Neural cell (in vitro differentiated cells): ENCODE measurements at regions not wholly inside any gene's neighbourhood (a gene's known extent, or its start where the extent isn't known, plus 50 kb on each side); places are given as distances from the start of the nearest gene placed in this dataset.

Experiments used
- H2AFZ ChIP-seq: fragments of 200-600, 300-800 bp; sonication (generic), shearing (Covaris generic); 2 replicates; pipeline ENCODE4 v1.6.0; 2014; ENCODE audit warnings: low read depth, mild to moderate bottlenecking, antibody characterized with exemption, low read length, moderate library complexity
- H3F3A ChIP-seq: fragments of 200-600 bp; shearing (Covaris generic); 2 replicates; pipeline ENCODE4 v1.6.1; 2016; ENCODE audit warnings: mild to moderate bottlenecking, moderate library complexity, mixed read lengths, antibody characterized with exemption, low read length; ENCODE audit not compliant: insufficient read depth, poor library complexity, severe bottlenecking
- H3K27ac ChIP-seq: fragments of 200-600, 300-800 bp; sonication (generic), shearing (Covaris generic); 2 replicates; pipeline ENCODE4 v1.5.1; 2014; ENCODE audit warnings: mild to moderate bottlenecking, low read length, moderate library complexity
- H3K27me3 ChIP-seq: fragments of 300-800, 200-600 bp; sonication (generic), shearing (Covaris generic); 2 replicates; pipeline ENCODE4 v1.6.0; 2014; ENCODE audit warnings: mild to moderate bottlenecking, low read depth, low read length, moderate library complexity; ENCODE audit not compliant: insufficient read depth
- H3K36me3 ChIP-seq: fragments of 300-800, 200-600 bp; sonication (generic), shearing (Covaris generic); 2 replicates; pipeline ENCODE4 v1.5.1; 2014; ENCODE audit warnings: mild to moderate bottlenecking, antibody characterized with exemption, low read length, moderate library complexity; ENCODE audit not compliant: insufficient read depth
- H3K4me2 ChIP-seq: fragments of 300-800, 200-600 bp; sonication (generic), shearing (Covaris generic); 2 replicates; pipeline ENCODE4 v1.6.0; 2014; ENCODE audit warnings: mild to moderate bottlenecking, low read length
- H3K4me3 ChIP-seq: fragments of 300-800, 200-600 bp; sonication (generic), shearing (Covaris generic); 2 replicates; pipeline ENCODE4 v1.5.1; 2014; ENCODE audit warnings: mild to moderate bottlenecking, low read length, moderate library complexity
- H3K79me2 ChIP-seq: fragments of 200-600 bp; shearing (Covaris generic); replicated peaks from 2 replicates; pipeline ENCODE4 v1.6.0; 2014; ENCODE audit warnings: mild to moderate bottlenecking, low read length, moderate library complexity; ENCODE audit not compliant: insufficient read depth
- H3K9ac ChIP-seq: fragments of 300-800, 200-600 bp; sonication (generic), shearing (Covaris generic); 2 replicates; pipeline ENCODE4 v1.6.1; 2016; ENCODE audit warnings: mild to moderate bottlenecking, low read length, mixed read lengths
- H3K9me2 ChIP-seq: fragments of 200-600 bp; shearing (Covaris generic); 2 replicates; pipeline ENCODE4 v1.6.1; 2016; ENCODE audit warnings: mild to moderate bottlenecking, low read length, mixed read lengths; ENCODE audit not compliant: insufficient read depth
- H3K9me3 ChIP-seq: fragments of 200-600, 300-800 bp; sonication (generic), shearing (Covaris generic); 2 replicates; pipeline ENCODE4 v1.6.1; 2016; ENCODE audit warnings: mild to moderate bottlenecking, mixed run types, low read length, moderate library complexity, mixed read lengths
- H4K20me1 ChIP-seq: fragments of 200-600 bp; shearing (Covaris generic); 2 replicates; pipeline ENCODE4 v1.6.1; 2016; ENCODE audit warnings: mild to moderate bottlenecking, mixed run types; ENCODE audit not compliant: insufficient read depth
- EP300 ChIP-seq: fragments of 450-650 bp; conservative IDR thresholded peaks from 2 replicates; pipeline ENCODE4 v1.6.1; 2014; ENCODE audit warnings: antibody characterized with exemption, mild to moderate bottlenecking, moderate library complexity; ENCODE audit not compliant: poor library complexity, severe bottlenecking
- EZH2 ChIP-seq: fragments of 200-600, 300-800 bp; shearing (Covaris generic), sonication (generic); IDR thresholded peaks from 2 replicates; pipeline ENCODE4 v1.6.1; 2014; ENCODE audit warnings: antibody characterized with exemption, low read length, borderline replicate concordance, mild to moderate bottlenecking; ENCODE audit not compliant: insufficient read depth, poor library complexity, severe bottlenecking
- MXI1 ChIP-seq: fragments of 450-650 bp; conservative IDR thresholded peaks from 2 replicates; pipeline ENCODE4 v1.6.1; 2014; ENCODE audit warnings: antibody characterized with exemption, mild to moderate bottlenecking; ENCODE audit not compliant: poor library complexity, severe bottlenecking
- POLR2AphosphoS5 ChIP-seq: IDR thresholded peaks from 2 replicates; pipeline ENCODE4 v1.6.1; 2012
- RAD21 ChIP-seq: fragments of 450-650 bp; conservative IDR thresholded peaks from 2 replicates; pipeline ENCODE4 v1.6.1; 2014; ENCODE audit warnings: antibody characterized with exemption, mild to moderate bottlenecking, moderate library complexity
- REST ChIP-seq: IDR thresholded peaks from 2 replicates; pipeline ENCODE4 v1.6.1; 2012; ENCODE audit warnings: borderline replicate concordance
- SMC3 ChIP-seq: fragments of 450-650 bp; conservative IDR thresholded peaks from 2 replicates; pipeline ENCODE4 v1.6.1; 2014; ENCODE audit warnings: antibody characterized with exemption, mild to moderate bottlenecking, moderate library complexity; ENCODE audit not compliant: poor library complexity
- TAF1 ChIP-seq: IDR thresholded peaks from 2 replicates; pipeline ENCODE4 v1.6.1; 2012; ENCODE audit warnings: low read depth
- TF ChIP-seq, protein P1 (sequence below): fragments of 450-650 bp; IDR thresholded peaks from 2 replicates; pipeline ENCODE4 v1.5.1; 2014; ENCODE audit warnings: antibody characterized with exemption, mild to moderate bottlenecking, moderate library complexity; ENCODE audit not compliant: poor library complexity, severe bottlenecking

- Histone ChIP-seq H3K4me3 (no peak overlapping the region), H3K27me3 (no peaks in the 10 kb centered on the region), H4K20me1 (no peaks in the 10 kb centered on the region), H3K9ac (no peak overlapping the region), H2AFZ (no peak overlapping the region), H3F3A (no peaks in the 10 kb centered on the region), H3K9me2 (no peaks in the 10 kb centered on the region), H3K9me3 (no peaks in the 10 kb centered on the region), H3K4me2 (no peak overlapping the region), H3K27ac (no peak overlapping the region), H3K79me2 (no peaks in the 10 kb centered on the region), H3K36me3 (no peaks in the 10 kb centered on the region)
- TF ChIP-seq SMC3: no peak
- TF ChIP-seq TAF1: no peak
- no peak for TF ChIP-seq EP300
Observed at GRCh38 chr16:79776243-79776847, 175.8 kb upstream of the MAF start.

DNA sequence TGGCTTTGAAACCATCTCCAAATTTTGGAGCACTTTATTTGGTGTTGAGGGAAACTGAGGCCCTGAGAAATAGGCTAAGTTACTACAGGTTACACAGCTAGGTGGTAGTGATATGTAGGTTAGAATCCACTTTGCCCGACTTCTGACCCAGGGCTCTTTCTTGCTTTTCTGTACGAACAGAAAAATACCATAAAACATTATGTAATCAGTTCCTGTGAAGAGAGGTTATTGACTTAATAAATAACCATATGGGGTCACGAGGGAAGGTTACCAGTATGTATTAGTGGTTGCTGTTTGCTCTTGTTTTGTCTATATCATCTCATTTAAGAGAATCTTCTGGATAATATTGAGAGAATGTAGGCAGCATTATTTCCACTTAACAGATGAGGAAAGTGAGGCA, 172.2 kb upstream of the MAF start:
- H3K9me3 ChIP-seq: no peaks in the 10 kb centered on the region
- TF ChIP-seq TAF1: no peak
- TF ChIP-seq EZH2: no peak
- no peak for TF ChIP-seq EP300
- no peak for TF ChIP-seq MXI1
- no peak for TF ChIP-seq REST
- no peak for TF ChIP-seq RAD21
- no peak for TF ChIP-seq POLR2AphosphoS5
- no peak for TF ChIP-seq SMC3
- TF ChIP-seq, protein P1, sequence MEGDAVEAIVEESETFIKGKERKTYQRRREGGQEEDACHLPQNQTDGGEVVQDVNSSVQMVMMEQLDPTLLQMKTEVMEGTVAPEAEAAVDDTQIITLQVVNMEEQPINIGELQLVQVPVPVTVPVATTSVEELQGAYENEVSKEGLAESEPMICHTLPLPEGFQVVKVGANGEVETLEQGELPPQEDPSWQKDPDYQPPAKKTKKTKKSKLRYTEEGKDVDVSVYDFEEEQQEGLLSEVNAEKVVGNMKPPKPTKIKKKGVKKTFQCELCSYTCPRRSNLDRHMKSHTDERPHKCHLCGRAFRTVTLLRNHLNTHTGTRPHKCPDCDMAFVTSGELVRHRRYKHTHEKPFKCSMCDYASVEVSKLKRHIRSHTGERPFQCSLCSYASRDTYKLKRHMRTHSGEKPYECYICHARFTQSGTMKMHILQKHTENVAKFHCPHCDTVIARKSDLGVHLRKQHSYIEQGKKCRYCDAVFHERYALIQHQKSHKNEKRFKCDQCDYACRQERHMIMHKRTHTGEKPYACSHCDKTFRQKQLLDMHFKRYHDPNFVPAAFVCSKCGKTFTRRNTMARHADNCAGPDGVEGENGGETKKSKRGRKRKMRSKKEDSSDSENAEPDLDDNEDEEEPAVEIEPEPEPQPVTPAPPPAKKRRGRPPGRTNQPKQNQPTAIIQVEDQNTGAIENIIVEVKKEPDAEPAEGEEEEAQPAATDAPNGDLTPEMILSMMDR: no peak
- no peaks in the 10 kb centered on the region for H3K79me2 ChIP-seq
- no peaks in the 10 kb centered on the region for H4K20me1 ChIP-seq
- H3K4me3 ChIP-seq: no peak overlapping the region
- no peak overlapping the region for H3K9ac ChIP-seq
- no peaks in the 10 kb centered on the region for H3K36me3 ChIP-seq
- no peaks in the 10 kb centered on the region for H3F3A ChIP-seq
- no peaks in the 10 kb centered on the region for H3K27me3 ChIP-seq
- H2AFZ ChIP-seq: no peak overlapping the region
- H3K9me2 ChIP-seq: no peaks in the 10 kb centered on the region
- no peak overlapping the region for H3K4me2 ChIP-seq
- no peak overlapping the region for H3K27ac ChIP-seq
